ENCODE measurements at regions not wholly inside any gene's neighbourhood (a gene's known extent, or its start where the extent isn't known, plus 50 kb on each side); places are given as distances from the start of the nearest gene placed in this dataset.

- TF ChIP-seq EGR1 (IDR thresholded peaks at IDR 0.05) = no peak
- TF ChIP-seq EP300 (IDR thresholded peaks at IDR 0.05; ENCODE audit: borderline replicate concordance) = no peak
- TF ChIP-seq TAF1 (IDR thresholded peaks at IDR 0.05; ENCODE audit: low read depth) = no peak
- no peak for TF ChIP-seq NFIC (IDR thresholded peaks at IDR 0.05)
- TF ChIP-seq CEBPB (IDR thresholded peaks at IDR 0.05) = no peak
- no peak for TF ChIP-seq REST (IDR thresholded peaks at IDR 0.05; ENCODE audit: low read depth)
- TF ChIP-seq CREB1 (IDR thresholded peaks at IDR 0.05; ENCODE audit: low read depth) = no peak
- TF ChIP-seq YY1 (IDR thresholded peaks at IDR 0.05; ENCODE audit: low read depth) = no peak
- TF ChIP-seq FOXM1 (IDR thresholded peaks at IDR 0.05; ENCODE audit: borderline replicate concordance, low read depth) = no peak
These were observed 214.9 kb downstream of the HACE1 start for GRCh38 chr6:104644848-104645247.

Measured in Ishikawa (cell line).